ENCODE measurements at regions not wholly inside any gene's neighbourhood (a gene's known extent, or its start where the extent isn't known, plus 50 kb on each side); places are given as distances from the start of the nearest gene placed in this dataset.

- DNase-seq (ENCODE audit: low read depth in 3 of 3), result no peak
These were observed 88.8 kb upstream of the CALM2 start for GRCh38 chr2:47265158-47265557.

GRCh38 chr2:47264686-47265085, 88.4 kb upstream of the CALM2 start:
- no peak for DNase-seq (ENCODE audit: low read depth in 3 of 3)

GRCh38 chr2:47264143-47264542, 87.8 kb upstream of the CALM2 start:
- DNase-seq (ENCODE audit: low read depth in 3 of 3), result no peak

- no peak for DNase-seq (ENCODE audit: low read depth in 3 of 3)
These were observed 86.3 kb upstream of the CALM2 start for GRCh38 chr2:47262657-47263056.

- DNase-seq (ENCODE audit: low read depth in 3 of 3), result no peak
These were observed 84.7 kb upstream of the CALM2 start for GRCh38 chr2:47260971-47261370.

- DNase-seq (ENCODE audit: low read depth in 3 of 3), result no peak
These were observed 83.5 kb upstream of the CALM2 start for GRCh38 chr2:47259829-47260228.

GRCh38 chr2:47257946-47258348, 81.6 kb upstream of the CALM2 start:
- DNase-seq (ENCODE audit: low read depth in 3 of 3), result no peak

- DNase-seq (ENCODE audit: low read depth in 3 of 3), result no peak
These were observed 80.2 kb upstream of the CALM2 start for GRCh38 chr2:47256416-47257087.

GRCh38 chr2:47255794-47256193, 79.5 kb upstream of the CALM2 start:
- no peak for DNase-seq (ENCODE audit: low read depth in 3 of 3)

GRCh38 chr2:47254464-47254863, 78.2 kb upstream of the CALM2 start:
- no peak for DNase-seq (ENCODE audit: low read depth in 3 of 3)

GRCh38 chr2:47253447-47253846, 77.1 kb upstream of the CALM2 start:
- DNase-seq (ENCODE audit: low read depth in 3 of 3), result no peak

- no peak for DNase-seq (ENCODE audit: low read depth in 3 of 3)
These were observed 75.0 kb upstream of the CALM2 start for GRCh38 chr2:47251404-47251675.

- DNase-seq (ENCODE audit: low read depth in 3 of 3), result no peak
These were observed 74.5 kb upstream of the CALM2 start for GRCh38 chr2:47250586-47251403.

GRCh38 chr2:47249931-47250330, 73.6 kb upstream of the CALM2 start:
- no peak for DNase-seq (ENCODE audit: low read depth in 3 of 3)

- no peak for DNase-seq (ENCODE audit: low read depth in 3 of 3)
These were observed 73.0 kb upstream of the CALM2 start for GRCh38 chr2:47249157-47249900.

GRCh38 chr2:47243596-47244323, 67.4 kb upstream of the CALM2 start:
- DNase-seq (ENCODE audit: low read depth in 3 of 3), result no peak

- DNase-seq (ENCODE audit: low read depth in 3 of 3), result no peak
These were observed 65.4 kb upstream of the CALM2 start for GRCh38 chr2:47241715-47242114.

- no peak for DNase-seq (ENCODE audit: low read depth in 3 of 3)
These were observed 63.0 kb upstream of the CALM2 start for GRCh38 chr2:47239119-47239969.

- no peak for DNase-seq (ENCODE audit: low read depth in 3 of 3)
These were observed 62.3 kb upstream of the CALM2 start for GRCh38 chr2:47238638-47239037.

- DNase-seq (ENCODE audit: low read depth in 3 of 3), result no peak
These were observed 61.3 kb upstream of the CALM2 start for GRCh38 chr2:47237375-47238334.

Data from stimulated activated CD4-positive, alpha-beta T cell treated with anti-CD3 and anti-CD28 coated beads, TNF-alpha, amount 100 ng/mL, for 24 hours (primary cell).